Liver (tissue), 3 donors: ENCODE measurements at regions not wholly inside any gene's neighbourhood (a gene's known extent, or its start where the extent isn't known, plus 50 kb on each side); places are given as distances from the start of the nearest gene placed in this dataset.

Experiments used
- RAD21 ChIP-seq, 2 donors: IDR thresholded peaks; 2 replicates each; pipeline ENCODE4 v1.6.1; 2016; ENCODE audit warnings: antibody characterized with exemption in 2 of 2, mild to moderate bottlenecking in 2 of 2
- TAF1 ChIP-seq: conservative IDR thresholded peaks from 2 replicates; pipeline ENCODE4 v1.6.1; 2016; ENCODE audit warnings: antibody characterized with exemption, mild to moderate bottlenecking
- YY1 ChIP-seq: IDR thresholded peaks from 2 replicates; pipeline ENCODE4 v1.6.1; 2016; ENCODE audit warnings: antibody characterized with exemption, mild to moderate bottlenecking
- TF ChIP-seq, protein P1 (sequence below): fragments of 150-350 bp; IDR thresholded peaks from 2 replicates; pipeline ENCODE4 v1.5.1; 2017; ENCODE audit warnings: improper control_type of control experiment, low read depth, low read length; ENCODE audit not compliant: missing input control
- TF ChIP-seq, protein P2 (sequence below): IDR thresholded peaks from 2 replicates; pipeline ENCODE4 v1.6.1; 2016; ENCODE audit warnings: antibody characterized with exemption, mild to moderate bottlenecking
- donor health status: healthy.
- donor health status: healthy.

DNA sequence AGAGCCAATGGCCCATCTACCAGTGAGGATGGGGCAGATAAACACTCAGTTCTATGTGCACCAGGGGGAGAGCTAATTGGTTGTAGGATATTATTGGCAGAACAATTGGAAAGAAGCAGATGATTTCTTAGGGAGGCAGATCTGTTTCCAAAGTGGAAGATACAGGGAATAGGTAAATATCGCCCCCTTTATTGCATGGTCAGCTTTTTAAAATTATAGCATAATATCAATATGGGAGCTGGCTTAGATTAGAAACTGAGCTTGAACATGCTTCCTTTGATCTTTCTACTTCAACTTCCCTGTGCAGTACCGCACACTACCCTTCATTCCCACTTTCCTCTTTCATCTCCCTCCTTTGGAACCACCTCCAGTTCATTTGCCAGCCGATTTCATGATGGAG lies 64.0 kb upstream of the PLXNA2 start:
- TF ChIP-seq, protein P1, sequence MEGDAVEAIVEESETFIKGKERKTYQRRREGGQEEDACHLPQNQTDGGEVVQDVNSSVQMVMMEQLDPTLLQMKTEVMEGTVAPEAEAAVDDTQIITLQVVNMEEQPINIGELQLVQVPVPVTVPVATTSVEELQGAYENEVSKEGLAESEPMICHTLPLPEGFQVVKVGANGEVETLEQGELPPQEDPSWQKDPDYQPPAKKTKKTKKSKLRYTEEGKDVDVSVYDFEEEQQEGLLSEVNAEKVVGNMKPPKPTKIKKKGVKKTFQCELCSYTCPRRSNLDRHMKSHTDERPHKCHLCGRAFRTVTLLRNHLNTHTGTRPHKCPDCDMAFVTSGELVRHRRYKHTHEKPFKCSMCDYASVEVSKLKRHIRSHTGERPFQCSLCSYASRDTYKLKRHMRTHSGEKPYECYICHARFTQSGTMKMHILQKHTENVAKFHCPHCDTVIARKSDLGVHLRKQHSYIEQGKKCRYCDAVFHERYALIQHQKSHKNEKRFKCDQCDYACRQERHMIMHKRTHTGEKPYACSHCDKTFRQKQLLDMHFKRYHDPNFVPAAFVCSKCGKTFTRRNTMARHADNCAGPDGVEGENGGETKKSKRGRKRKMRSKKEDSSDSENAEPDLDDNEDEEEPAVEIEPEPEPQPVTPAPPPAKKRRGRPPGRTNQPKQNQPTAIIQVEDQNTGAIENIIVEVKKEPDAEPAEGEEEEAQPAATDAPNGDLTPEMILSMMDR: no peak
- TF ChIP-seq, protein P2, sequence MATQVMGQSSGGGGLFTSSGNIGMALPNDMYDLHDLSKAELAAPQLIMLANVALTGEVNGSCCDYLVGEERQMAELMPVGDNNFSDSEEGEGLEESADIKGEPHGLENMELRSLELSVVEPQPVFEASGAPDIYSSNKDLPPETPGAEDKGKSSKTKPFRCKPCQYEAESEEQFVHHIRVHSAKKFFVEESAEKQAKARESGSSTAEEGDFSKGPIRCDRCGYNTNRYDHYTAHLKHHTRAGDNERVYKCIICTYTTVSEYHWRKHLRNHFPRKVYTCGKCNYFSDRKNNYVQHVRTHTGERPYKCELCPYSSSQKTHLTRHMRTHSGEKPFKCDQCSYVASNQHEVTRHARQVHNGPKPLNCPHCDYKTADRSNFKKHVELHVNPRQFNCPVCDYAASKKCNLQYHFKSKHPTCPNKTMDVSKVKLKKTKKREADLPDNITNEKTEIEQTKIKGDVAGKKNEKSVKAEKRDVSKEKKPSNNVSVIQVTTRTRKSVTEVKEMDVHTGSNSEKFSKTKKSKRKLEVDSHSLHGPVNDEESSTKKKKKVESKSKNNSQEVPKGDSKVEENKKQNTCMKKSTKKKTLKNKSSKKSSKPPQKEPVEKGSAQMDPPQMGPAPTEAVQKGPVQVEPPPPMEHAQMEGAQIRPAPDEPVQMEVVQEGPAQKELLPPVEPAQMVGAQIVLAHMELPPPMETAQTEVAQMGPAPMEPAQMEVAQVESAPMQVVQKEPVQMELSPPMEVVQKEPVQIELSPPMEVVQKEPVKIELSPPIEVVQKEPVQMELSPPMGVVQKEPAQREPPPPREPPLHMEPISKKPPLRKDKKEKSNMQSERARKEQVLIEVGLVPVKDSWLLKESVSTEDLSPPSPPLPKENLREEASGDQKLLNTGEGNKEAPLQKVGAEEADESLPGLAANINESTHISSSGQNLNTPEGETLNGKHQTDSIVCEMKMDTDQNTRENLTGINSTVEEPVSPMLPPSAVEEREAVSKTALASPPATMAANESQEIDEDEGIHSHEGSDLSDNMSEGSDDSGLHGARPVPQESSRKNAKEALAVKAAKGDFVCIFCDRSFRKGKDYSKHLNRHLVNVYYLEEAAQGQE: no peak
- TF ChIP-seq YY1 (no peak), RAD21 (IDR thresholded peaks at IDR 0.05) (no peak), TAF1 (no peak)
